ENCODE measurements at regions not wholly inside any gene's neighbourhood (a gene's known extent, or its start where the extent isn't known, plus 50 kb on each side); places are given as distances from the start of the nearest gene placed in this dataset.

DNA sequence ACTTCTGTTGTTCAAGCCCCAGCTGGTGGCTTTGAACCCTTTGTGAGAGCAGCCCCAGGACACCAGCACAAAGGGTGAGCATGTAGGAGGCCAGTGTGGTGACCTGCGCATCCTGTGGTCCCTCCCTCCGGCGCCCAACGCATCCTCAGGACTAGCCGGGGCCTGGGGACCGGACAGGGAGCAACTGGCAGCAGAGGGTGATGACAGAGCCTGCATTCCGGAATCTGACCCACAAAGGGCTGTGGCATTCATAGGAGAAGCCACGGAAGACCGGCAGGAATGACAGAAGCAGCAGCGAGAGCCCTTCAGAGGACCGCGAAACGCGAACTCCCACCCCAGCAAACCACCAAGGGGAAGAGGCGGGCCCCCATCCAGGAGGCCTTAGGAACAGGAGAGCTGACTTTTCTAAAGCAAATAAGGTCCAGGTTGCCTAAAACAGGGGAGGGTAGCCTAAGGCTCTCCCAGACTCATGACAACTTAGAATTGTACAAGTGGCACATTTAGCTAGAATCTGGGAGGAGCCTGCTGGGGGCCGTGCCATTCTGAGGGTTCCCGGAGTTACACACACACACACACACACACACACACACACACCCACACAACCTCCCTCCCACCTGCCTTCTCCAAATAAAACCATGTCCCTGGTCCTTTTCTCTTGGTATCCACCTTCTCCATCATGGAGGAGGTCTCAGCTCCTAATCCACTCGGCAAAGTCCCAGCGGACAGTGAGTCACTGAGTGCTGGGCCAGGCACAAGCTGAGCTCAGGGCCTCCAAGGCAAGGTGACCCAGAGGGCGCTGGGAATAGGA lies 232.7 kb downstream of the CTTN start:
- CTCF ChIA-PET: no interaction called here

DNA sequence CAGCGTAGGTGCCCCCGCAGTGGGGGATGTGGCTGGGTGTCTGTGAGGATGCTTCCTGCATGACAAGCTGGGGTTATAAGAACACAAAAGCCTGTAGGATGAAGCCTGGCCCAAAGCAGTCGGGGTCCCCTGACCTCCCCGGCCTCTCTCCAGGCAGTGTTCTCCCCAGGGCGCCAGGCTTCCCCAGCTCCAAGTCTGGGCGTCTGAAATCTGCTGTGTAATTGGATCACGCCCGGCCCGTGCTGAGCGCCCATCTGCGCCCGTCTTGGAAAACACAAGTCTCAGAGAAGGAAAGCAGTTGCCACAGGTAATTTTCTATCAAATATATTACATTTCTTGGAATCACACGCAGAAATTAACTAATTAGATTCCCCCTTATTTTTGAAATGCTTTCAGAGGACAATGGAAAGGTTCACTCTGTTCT lies 233.3 kb downstream of the CTTN start:
- TF ChIP-seq HDGF (IDR thresholded peaks at IDR 0.05; ENCODE audit: borderline replicate concordance) (no peak), FOXK2 (IDR thresholded peaks at IDR 0.05) (no peak), ZNF384 (IDR thresholded peaks at IDR 0.05) (no peak), ARNT (IDR thresholded peaks at IDR 0.05) (no peak), SUZ12 (IDR thresholded peaks at IDR 0.05) (no peak), FOXM1 (IDR thresholded peaks at IDR 0.05; ENCODE audit: borderline replicate concordance) (no peak), LEF1 (IDR thresholded peaks at IDR 0.05; ENCODE audit: borderline replicate concordance) (no peak), NFRKB (IDR thresholded peaks at IDR 0.05) (no peak), SP1 (IDR thresholded peaks at IDR 0.05) (no peak), BHLHE40 (IDR thresholded peaks at IDR 0.05; ENCODE audit: borderline replicate concordance) (no peak), L3MBTL2 (conservative IDR thresholded peaks at IDR 0.05) (no peak), CTBP1 (IDR thresholded peaks at IDR 0.05; ENCODE audit: borderline replicate concordance) (no peak), TARDBP (IDR thresholded peaks at IDR 0.05) (no peak), ELF4 (IDR thresholded peaks at IDR 0.05) (no peak), FOXA1 (IDR thresholded peaks at IDR 0.05) (no peak)
- TF ChIP-seq, protein P1, sequence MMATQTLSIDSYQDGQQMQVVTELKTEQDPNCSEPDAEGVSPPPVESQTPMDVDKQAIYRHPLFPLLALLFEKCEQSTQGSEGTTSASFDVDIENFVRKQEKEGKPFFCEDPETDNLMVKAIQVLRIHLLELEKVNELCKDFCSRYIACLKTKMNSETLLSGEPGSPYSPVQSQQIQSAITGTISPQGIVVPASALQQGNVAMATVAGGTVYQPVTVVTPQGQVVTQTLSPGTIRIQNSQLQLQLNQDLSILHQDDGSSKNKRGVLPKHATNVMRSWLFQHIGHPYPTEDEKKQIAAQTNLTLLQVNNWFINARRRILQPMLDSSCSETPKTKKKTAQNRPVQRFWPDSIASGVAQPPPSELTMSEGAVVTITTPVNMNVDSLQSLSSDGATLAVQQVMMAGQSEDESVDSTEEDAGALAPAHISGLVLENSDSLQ (IDR thresholded peaks at IDR 0.05): no peak
- ChIA-PET POLR2A (no interaction called here), CTCF (no interaction called here)
- no peak for DNase-seq (ENCODE audit: extremely low spot score)

More for the DNA sequence above, 232.7 kb downstream of the CTTN start:
- no peak for DNase-seq (ENCODE audit: extremely low spot score)
- POLR2A ChIA-PET: no interaction called here
- TF ChIP-seq CTBP1 (IDR thresholded peaks at IDR 0.05; ENCODE audit: borderline replicate concordance) (no peak), SP1 (IDR thresholded peaks at IDR 0.05) (no peak), ARNT (IDR thresholded peaks at IDR 0.05) (no peak), FOXK2 (IDR thresholded peaks at IDR 0.05) (no peak), FOXA1 (IDR thresholded peaks at IDR 0.05) (no peak), NFRKB (IDR thresholded peaks at IDR 0.05) (no peak), FOXM1 (IDR thresholded peaks at IDR 0.05; ENCODE audit: borderline replicate concordance) (no peak), L3MBTL2 (conservative IDR thresholded peaks at IDR 0.05) (no peak), BHLHE40 (IDR thresholded peaks at IDR 0.05; ENCODE audit: borderline replicate concordance) (no peak), LEF1 (IDR thresholded peaks at IDR 0.05; ENCODE audit: borderline replicate concordance) (no peak), ELF4 (IDR thresholded peaks at IDR 0.05) (no peak), TARDBP (IDR thresholded peaks at IDR 0.05) (no peak), ZNF384 (IDR thresholded peaks at IDR 0.05) (no peak), HDGF (IDR thresholded peaks at IDR 0.05; ENCODE audit: borderline replicate concordance) (no peak), SUZ12 (IDR thresholded peaks at IDR 0.05) (no peak)
- TF ChIP-seq, protein P1 (IDR thresholded peaks at IDR 0.05): no peak

DNA sequence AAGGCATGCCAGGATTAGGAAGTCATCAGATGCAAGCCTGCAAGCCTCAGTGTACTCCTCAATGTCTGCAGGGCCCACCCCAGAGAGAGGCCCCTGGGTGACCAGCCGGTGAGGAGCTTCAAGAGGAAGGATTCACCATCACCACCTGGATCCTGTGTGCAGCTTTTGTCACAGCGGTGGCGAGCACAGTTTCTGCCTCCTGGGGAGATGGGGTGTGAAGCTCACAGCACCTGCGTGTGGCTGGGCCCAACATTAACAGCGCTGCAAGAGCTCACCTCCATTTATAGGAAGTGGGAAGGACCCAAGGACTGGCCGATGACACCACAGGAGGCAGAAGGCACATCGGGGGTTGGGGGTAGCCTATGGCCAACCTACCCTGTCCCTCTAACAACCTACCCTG lies 235.3 kb downstream of the CTTN start:
- no peak for DNase-seq (ENCODE audit: extremely low spot score)
- TF ChIP-seq FOXM1 (IDR thresholded peaks at IDR 0.05; ENCODE audit: borderline replicate concordance) (no peak), CTBP1 (IDR thresholded peaks at IDR 0.05; ENCODE audit: borderline replicate concordance) (no peak), LEF1 (IDR thresholded peaks at IDR 0.05; ENCODE audit: borderline replicate concordance) (no peak), FOXK2 (IDR thresholded peaks at IDR 0.05) (no peak), ELF4 (IDR thresholded peaks at IDR 0.05) (no peak), NFRKB (IDR thresholded peaks at IDR 0.05) (no peak), TARDBP (IDR thresholded peaks at IDR 0.05) (no peak), ZNF384 (IDR thresholded peaks at IDR 0.05) (no peak)
- TF ChIP-seq, protein P1 (IDR thresholded peaks at IDR 0.05): no peak
- ChIA-PET CTCF (no interaction called here), POLR2A (no interaction called here)

DNA sequence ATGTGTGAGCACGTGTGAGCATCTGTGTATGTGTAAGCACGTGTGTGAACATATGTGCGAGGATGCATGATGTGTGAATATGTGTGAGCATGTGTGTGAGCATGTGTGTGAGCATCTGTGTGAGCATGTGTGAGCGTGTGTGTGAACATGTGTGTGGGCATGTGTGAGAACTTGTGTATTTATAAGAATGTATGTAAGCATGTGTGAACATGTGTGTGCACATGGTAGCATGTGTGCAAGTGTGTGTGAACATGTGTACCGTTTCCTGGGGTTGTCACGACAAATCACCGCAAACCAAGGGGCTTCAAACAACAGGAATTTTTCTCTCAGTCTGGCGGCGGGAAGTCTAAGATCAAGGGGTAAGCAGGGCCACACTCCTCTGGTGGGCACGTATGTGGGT lies 238.3 kb downstream of the CTTN start:
- CTCF ChIA-PET: no interaction called here
- TF ChIP-seq HDGF (IDR thresholded peaks at IDR 0.05; ENCODE audit: borderline replicate concordance) (no peak), LEF1 (IDR thresholded peaks at IDR 0.05; ENCODE audit: borderline replicate concordance) (no peak), SP1 (IDR thresholded peaks at IDR 0.05) (no peak), SUZ12 (IDR thresholded peaks at IDR 0.05) (no peak), FOXM1 (IDR thresholded peaks at IDR 0.05; ENCODE audit: borderline replicate concordance) (no peak), FOXK2 (IDR thresholded peaks at IDR 0.05) (no peak), ELF4 (IDR thresholded peaks at IDR 0.05) (no peak), L3MBTL2 (conservative IDR thresholded peaks at IDR 0.05) (no peak), CTBP1 (IDR thresholded peaks at IDR 0.05; ENCODE audit: borderline replicate concordance) (no peak), ARNT (IDR thresholded peaks at IDR 0.05) (no peak), TARDBP (IDR thresholded peaks at IDR 0.05) (no peak), FOXA1 (IDR thresholded peaks at IDR 0.05) (no peak), ZNF384 (IDR thresholded peaks at IDR 0.05) (no peak)
- TF ChIP-seq, protein P1 (IDR thresholded peaks at IDR 0.05): no peak
- POLR2A ChIA-PET: no interaction called here
- no peak for DNase-seq (ENCODE audit: extremely low spot score)

DNA sequence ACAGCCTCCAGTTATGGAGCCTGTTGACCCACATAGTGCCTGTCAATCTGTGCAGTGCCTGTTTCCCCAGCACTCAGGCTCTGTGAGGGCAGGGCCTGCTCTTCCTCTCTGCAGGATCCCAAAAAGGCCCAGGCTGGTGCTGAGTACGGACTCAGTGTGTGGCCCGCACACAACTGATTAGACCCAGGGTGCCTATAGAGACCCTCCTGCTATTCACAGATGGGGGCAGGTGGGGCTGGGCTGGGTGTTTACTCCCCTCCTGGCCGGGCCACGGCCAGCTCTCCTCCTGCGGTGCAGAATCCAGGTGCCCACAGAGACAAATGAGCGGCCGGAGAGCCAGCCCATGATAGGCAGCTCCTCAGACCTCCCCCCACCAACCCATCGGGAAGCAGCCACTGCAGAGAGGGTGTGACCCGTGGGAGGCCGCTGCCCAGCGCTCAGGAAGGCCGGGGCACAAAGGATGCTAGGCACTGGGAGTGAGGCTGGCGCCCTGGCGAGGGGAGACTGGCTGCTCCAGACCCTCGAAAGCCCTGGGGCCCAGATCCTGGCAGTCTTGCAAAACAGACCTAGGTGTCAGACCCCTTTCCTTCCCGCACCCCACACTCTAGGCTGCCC lies 239.0 kb downstream of the CTTN start:
- ChIA-PET CTCF (no interaction called here), POLR2A (no interaction called here)
- no peak for DNase-seq (ENCODE audit: extremely low spot score)

More for the DNA sequence above, 239.0 kb downstream of the CTTN start:
- TF ChIP-seq LEF1 (IDR thresholded peaks at IDR 0.05; ENCODE audit: borderline replicate concordance): no peak
- TF ChIP-seq FOXK2 (IDR thresholded peaks at IDR 0.05): no peak
- no peak for TF ChIP-seq BHLHE40 (IDR thresholded peaks at IDR 0.05; ENCODE audit: borderline replicate concordance)
- TF ChIP-seq ARNT (IDR thresholded peaks at IDR 0.05): no peak
- TF ChIP-seq L3MBTL2 (conservative IDR thresholded peaks at IDR 0.05): no peak
- no peak for TF ChIP-seq CTBP1 (IDR thresholded peaks at IDR 0.05; ENCODE audit: borderline replicate concordance)
- TF ChIP-seq HDGF (IDR thresholded peaks at IDR 0.05; ENCODE audit: borderline replicate concordance): no peak
- TF ChIP-seq TARDBP (IDR thresholded peaks at IDR 0.05): no peak
- no peak for TF ChIP-seq FOXA1 (IDR thresholded peaks at IDR 0.05)
- no peak for TF ChIP-seq NFRKB (IDR thresholded peaks at IDR 0.05)
- TF ChIP-seq, protein P1 (IDR thresholded peaks at IDR 0.05): no peak
- no peak for TF ChIP-seq ELF4 (IDR thresholded peaks at IDR 0.05)
- no peak for TF ChIP-seq SUZ12 (IDR thresholded peaks at IDR 0.05)
- no peak for TF ChIP-seq ZNF384 (IDR thresholded peaks at IDR 0.05)
- no peak for TF ChIP-seq FOXM1 (IDR thresholded peaks at IDR 0.05; ENCODE audit: borderline replicate concordance)
- TF ChIP-seq SP1 (IDR thresholded peaks at IDR 0.05): no peak

Measured in HEK293T (cell line).